MM.1S (cell line): ENCODE measurements at regions not wholly inside any gene's neighbourhood (a gene's known extent, or its start where the extent isn't known, plus 50 kb on each side); places are given as distances from the start of the nearest gene placed in this dataset.

Source experiments
- DNase-seq: peaks from one replicate; pipeline ENCODE4 v3.0.0-alpha.2; 2015
- H2AFZ ChIP-seq: fragments of 300-600 bp; sonication (generic); 2 replicates; pipeline ENCODE4 v1.6.0; 2016; ENCODE audit warnings: antibody characterized with exemption, low read length
- H3F3A ChIP-seq: fragments of 300-600 bp; sonication (generic); 2 replicates; pipeline ENCODE4 v1.6.1; 2016; ENCODE audit warnings: mild to moderate bottlenecking, antibody characterized with exemption, low read length, moderate library complexity, mixed read lengths; ENCODE audit not compliant: insufficient read depth
- H3K27ac ChIP-seq: fragments of 300-600 bp; sonication (generic); 2 replicates; pipeline ENCODE4 v1.5.1; 2016; ENCODE audit warnings: mild to moderate bottlenecking, low read length
- H3K27me3 ChIP-seq: fragments of 300-600 bp; sonication (generic); replicated peaks from 2 replicates; pipeline ENCODE4 v1.6.0; 2016; ENCODE audit warnings: low read length; ENCODE audit not compliant: insufficient read depth
- H3K36me3 ChIP-seq: fragments of 300-600 bp; sonication (generic); replicated peaks from 2 replicates; pipeline ENCODE4 v1.6.1; 2016; ENCODE audit warnings: mild to moderate bottlenecking, low read length, mixed read lengths; ENCODE audit not compliant: insufficient read depth
- H3K4me1 ChIP-seq: fragments of 300-600 bp; sonication (generic); 2 replicates; pipeline ENCODE4 v1.6.1; 2016; ENCODE audit warnings: low read length, mixed read lengths
- H3K4me2 ChIP-seq: fragments of 300-600 bp; sonication (generic); 2 replicates; pipeline ENCODE4 v1.6.0; 2016; ENCODE audit warnings: low read depth, low read length
- H3K4me3 ChIP-seq: fragments of 300-600 bp; sonication (generic); 2 replicates; pipeline ENCODE4 v1.5.1; 2016; ENCODE audit warnings: low read length, mixed read lengths
- H3K79me2 ChIP-seq: fragments of 300-600 bp; sonication (generic); 2 replicates; pipeline ENCODE4 v1.6.1; 2016; ENCODE audit warnings: mixed run types, low read length, mixed read lengths
- H3K9ac ChIP-seq: fragments of 300-600 bp; sonication (generic); 2 replicates; pipeline ENCODE4 v1.6.1; 2016; ENCODE audit warnings: low read length, mixed read lengths
- H3K9me2 ChIP-seq: fragments of 300-600 bp; sonication (generic); replicated peaks from 2 replicates; pipeline ENCODE4 v1.6.1; 2016; ENCODE audit warnings: mild to moderate bottlenecking, low read length, mixed read lengths; ENCODE audit not compliant: insufficient read depth
- H3K9me3 ChIP-seq: fragments of 300-600 bp; sonication (generic); replicated peaks from 2 replicates; pipeline ENCODE4 v1.6.1; 2016; ENCODE audit warnings: mild to moderate bottlenecking, low read length, mixed read lengths; ENCODE audit not compliant: insufficient read depth
- H4K20me1 ChIP-seq: fragments of 300-600 bp; sonication (generic); 2 replicates; pipeline ENCODE4 v1.6.1; 2016; ENCODE audit warnings: mild to moderate bottlenecking, low read length, moderate library complexity, mixed read lengths; ENCODE audit not compliant: insufficient read depth
- CTCF ChIP-seq: fragments of 300-600 bp; sonication (generic); IDR thresholded peaks from 2 replicates; pipeline ENCODE4 v1.5.1; 2016; ENCODE audit warnings: antibody characterized with exemption, low read length, mixed read lengths
- EZH2 ChIP-seq: fragments of 300-600 bp; sonication (generic); optimal IDR thresholded peaks from 2 replicates; pipeline ENCODE3; 2017; ENCODE audit warnings: low read depth, mild to moderate bottlenecking, antibody characterized with exemption, low read length, mixed read lengths
- EZH2phosphoT487 ChIP-seq: fragments of 300-600 bp; sonication (generic); IDR thresholded peaks from 2 replicates; pipeline ENCODE4 v1.6.1; 2018; ENCODE audit warnings: antibody characterized with exemption, low read length

GRCh38 chrX:124836786-124837185 is 482.9 kb upstream of the TEX13C start:
- DNase-seq: no peak
- no peak overlapping the region for H2AFZ ChIP-seq
- no peak for TF ChIP-seq EZH2
- TF ChIP-seq CTCF: no peak
- no peak for TF ChIP-seq EZH2phosphoT487
- H3K4me2 ChIP-seq: no peak overlapping the region
- H3K27me3 ChIP-seq: no peaks in the 10 kb centered on the region
- H3K4me1 ChIP-seq: no peaks in the 10 kb centered on the region
- no peaks in the 10 kb centered on the region for H3K9me3 ChIP-seq
- no peak overlapping the region for H3K9ac ChIP-seq
- no peak overlapping the region for H3K4me3 ChIP-seq
- H4K20me1 ChIP-seq: no peaks in the 10 kb centered on the region
- H3K27ac ChIP-seq: no peak overlapping the region
- H3K9me2 ChIP-seq: no peaks in the 10 kb centered on the region
- H3K36me3 ChIP-seq: no peaks in the 10 kb centered on the region
- H3K79me2 ChIP-seq: no peaks in the 10 kb centered on the region
- H3F3A ChIP-seq: no peaks in the 10 kb centered on the region

GRCh38 chrX:124842205-124842604 is 477.5 kb upstream of the TEX13C start:
- H3K79me2 ChIP-seq: no peaks in the 10 kb centered on the region
- no peak overlapping the region for H3K9ac ChIP-seq
- H3K4me2 ChIP-seq: no peak overlapping the region
- no peaks in the 10 kb centered on the region for H3K4me1 ChIP-seq
- no peaks in the 10 kb centered on the region for H4K20me1 ChIP-seq
- no peaks in the 10 kb centered on the region for H3K36me3 ChIP-seq
- no peaks in the 10 kb centered on the region for H3K9me2 ChIP-seq
- no peak overlapping the region for H3K27ac ChIP-seq
- H3K4me3 ChIP-seq: no peak overlapping the region
- H3K27me3 ChIP-seq: no peaks in the 10 kb centered on the region
- DNase-seq: no peak
- TF ChIP-seq EZH2phosphoT487 (no peak), CTCF (no peak), EZH2 (no peak)
- H2AFZ ChIP-seq: no peak overlapping the region
- no peaks in the 10 kb centered on the region for H3K9me3 ChIP-seq
- no peaks in the 10 kb centered on the region for H3F3A ChIP-seq

- no peak overlapping the region for H2AFZ ChIP-seq
- no peaks in the 10 kb centered on the region for H3K9me2 ChIP-seq
- no peaks in the 10 kb centered on the region for H4K20me1 ChIP-seq
- DNase-seq: no peak
- H3K4me1 ChIP-seq: no peaks in the 10 kb centered on the region
- H3K9me3 ChIP-seq: no peaks in the 10 kb centered on the region
- no peaks in the 10 kb centered on the region for H3F3A ChIP-seq
- H3K4me2 ChIP-seq: no peak overlapping the region
- no peak overlapping the region for H3K27ac ChIP-seq
- H3K36me3 ChIP-seq: no peaks in the 10 kb centered on the region
- TF ChIP-seq CTCF (no peak), EZH2phosphoT487 (no peak), EZH2 (no peak)
- H3K79me2 ChIP-seq: no peaks in the 10 kb centered on the region
- no peaks in the 10 kb centered on the region for H3K27me3 ChIP-seq
- H3K4me3 ChIP-seq: no peak overlapping the region
- H3K9ac ChIP-seq: no peak overlapping the region
These were observed 458.9 kb upstream of the TEX13C start for GRCh38 chrX:124860736-124861135.
